ENCODE measurements at regions not wholly inside any gene's neighbourhood (a gene's known extent, or its start where the extent isn't known, plus 50 kb on each side); places are given as distances from the start of the nearest gene placed in this dataset.
"Not testable (repeated sequence)": the region's sequence is repeated elsewhere in the genome, so short reads cannot be mapped to it uniquely, and the experiment has no call there.

DNA sequence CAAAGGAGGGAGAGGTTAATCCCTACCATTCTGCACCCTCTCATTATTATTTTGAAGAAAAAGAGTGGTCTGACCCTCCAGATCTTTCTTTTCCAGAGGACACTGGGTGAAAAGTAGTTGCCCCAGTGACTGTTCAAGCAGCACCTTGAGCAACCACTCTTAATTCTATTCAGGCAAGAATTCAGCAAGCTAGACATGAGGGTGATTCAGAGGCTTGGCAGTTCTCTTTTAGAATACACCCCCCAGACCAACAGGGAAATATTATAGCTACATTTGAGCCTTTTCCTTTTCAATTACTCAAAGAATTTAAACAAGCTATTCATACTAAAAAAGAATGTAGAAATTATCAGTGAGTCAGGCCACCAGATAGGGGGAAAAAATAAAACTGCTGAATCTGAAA lies 178.3 kb downstream of the MRPS30 start:
- Histone ChIP-seq H3K27me3 (replicated peaks; ENCODE audit: control insufficient read depth, insufficient read depth, low read length) (no peaks in the 10 kb centered on the region), H3K4me3 (replicated peaks; ENCODE audit: low read depth, low read length) (no peak overlapping the region), H3K36me3 (ENCODE audit: control insufficient read depth, insufficient read depth, low read length) (no peaks in the 10 kb centered on the region)
- no peak for TF ChIP-seq CTCF (IDR thresholded peaks at IDR 0.05; ENCODE audit: insufficient read depth, low read length, poor library complexity, severe bottlenecking)
- DNase-seq (ENCODE audit: extremely low read depth, insufficient read length) = no peak

DNA sequence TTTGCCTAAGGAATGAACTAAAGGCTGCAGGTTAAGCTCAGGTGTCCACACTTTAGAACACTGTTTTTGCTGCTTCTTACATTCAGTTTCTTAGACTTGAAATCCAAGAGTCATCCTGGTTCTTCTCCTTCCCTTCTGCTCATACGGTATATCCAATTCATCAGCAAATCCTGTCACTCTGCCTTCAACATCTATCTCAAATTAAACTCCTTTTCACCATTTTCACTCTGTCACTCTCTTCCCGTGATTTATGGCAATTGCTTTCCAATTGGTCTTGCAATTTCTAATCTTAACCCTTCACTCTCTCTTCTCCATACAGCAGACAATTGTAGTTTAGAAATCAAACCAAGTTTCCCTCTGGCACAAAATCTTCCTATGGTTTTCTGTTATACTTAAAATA lies 182.9 kb downstream of the MRPS30 start:
- H3K4me3 ChIP-seq (replicated peaks; ENCODE audit: low read depth, low read length) = no peak overlapping the region
- H3K27me3 ChIP-seq (replicated peaks; ENCODE audit: control insufficient read depth, insufficient read depth, low read length) = no peaks in the 10 kb centered on the region
- no peak for DNase-seq (ENCODE audit: extremely low read depth, insufficient read length)
- H3K36me3 ChIP-seq (ENCODE audit: control insufficient read depth, insufficient read depth, low read length) = no peaks in the 10 kb centered on the region
- no peak for TF ChIP-seq CTCF (IDR thresholded peaks at IDR 0.05; ENCODE audit: insufficient read depth, low read length, poor library complexity, severe bottlenecking)

GRCh38 chr5:44993286-44993685 lies 184.5 kb downstream of the MRPS30 start:
- no peak for DNase-seq (ENCODE audit: extremely low read depth, insufficient read length)
- H3K36me3 ChIP-seq (ENCODE audit: control insufficient read depth, insufficient read depth, low read length) = no peaks in the 10 kb centered on the region
- TF ChIP-seq CTCF (IDR thresholded peaks at IDR 0.05; ENCODE audit: insufficient read depth, low read length, poor library complexity, severe bottlenecking) = no peak
- H3K4me3 ChIP-seq (replicated peaks; ENCODE audit: low read depth, low read length) = no peak overlapping the region
- no peaks in the 10 kb centered on the region for H3K27me3 ChIP-seq (replicated peaks; ENCODE audit: control insufficient read depth, insufficient read depth, low read length)

DNA sequence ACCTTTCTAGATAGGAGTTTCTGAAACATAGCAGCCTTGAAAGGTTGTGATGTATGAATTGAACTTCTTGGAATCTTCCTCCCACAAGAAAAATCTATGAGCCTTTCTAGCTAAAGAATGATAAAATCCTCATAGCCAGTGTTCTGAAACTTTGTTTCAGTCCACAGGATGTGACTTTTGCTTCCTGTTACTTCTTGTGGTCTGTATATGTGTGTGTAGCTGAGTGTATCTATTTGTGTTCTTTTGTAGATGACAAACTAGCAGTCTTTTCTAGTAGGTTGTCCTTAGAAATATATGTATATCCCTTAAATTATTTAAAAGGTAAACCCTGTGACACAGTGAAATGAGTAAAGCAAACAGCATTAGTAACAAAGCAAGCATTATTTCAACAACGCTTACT lies 188.8 kb downstream of the MRPS30 start:
- DNase-seq (ENCODE audit: extremely low read depth, insufficient read length) = no peak
- H3K27me3 ChIP-seq (replicated peaks; ENCODE audit: control insufficient read depth, insufficient read depth, low read length) = no peaks in the 10 kb centered on the region
- H3K4me3 ChIP-seq (replicated peaks; ENCODE audit: low read depth, low read length) = no peak overlapping the region
- no peaks in the 10 kb centered on the region for H3K36me3 ChIP-seq (ENCODE audit: control insufficient read depth, insufficient read depth, low read length)
- no peak for TF ChIP-seq CTCF (IDR thresholded peaks at IDR 0.05; ENCODE audit: insufficient read depth, low read length, poor library complexity, severe bottlenecking)

GRCh38 chr5:45007102-45007501 lies 198.4 kb downstream of the MRPS30 start:
- DNase-seq (ENCODE audit: extremely low read depth, insufficient read length); H3K36me3 ChIP-seq (ENCODE audit: control insufficient read depth, insufficient read depth, low read length); H3K27me3 ChIP-seq (replicated peaks; ENCODE audit: control insufficient read depth, insufficient read depth, low read length); H3K4me3 ChIP-seq (replicated peaks; ENCODE audit: low read depth, low read length): not testable (repeated sequence)

GRCh38 chr5:45017568-45017967 lies 208.8 kb downstream of the MRPS30 start:
- Histone ChIP-seq H3K36me3 (ENCODE audit: control insufficient read depth, insufficient read depth, low read length) (no peaks in the 10 kb centered on the region), H3K4me3 (replicated peaks; ENCODE audit: low read depth, low read length) (no peak overlapping the region), H3K27me3 (replicated peaks; ENCODE audit: control insufficient read depth, insufficient read depth, low read length) (no peaks in the 10 kb centered on the region)
- TF ChIP-seq CTCF (IDR thresholded peaks at IDR 0.05; ENCODE audit: insufficient read depth, low read length, poor library complexity, severe bottlenecking) = no peak
- DNase-seq (ENCODE audit: extremely low read depth, insufficient read length) = no peak
